ENCODE measurements at regions not wholly inside any gene's neighbourhood (a gene's known extent, or its start where the extent isn't known, plus 50 kb on each side); places are given as distances from the start of the nearest gene placed in this dataset.

GRCh38 chr2:241986836-241987641, 117.5 kb downstream of the RTP5 start:
- TF ChIP-seq TCF12 (IDR thresholded peaks at IDR 0.05; ENCODE audit: low read depth): no peak
- no peak for TF ChIP-seq ZBTB7A (IDR thresholded peaks at IDR 0.05; ENCODE audit: low read depth)
- no peak for TF ChIP-seq EP300 (IDR thresholded peaks at IDR 0.05; ENCODE audit: borderline replicate concordance)

Data from Ishikawa (cell line).